ENCODE measurements at regions not wholly inside any gene's neighbourhood (a gene's known extent, or its start where the extent isn't known, plus 50 kb on each side); places are given as distances from the start of the nearest gene placed in this dataset.
A peak's percentile ranks its signal among the peaks of the same experiment; 100 is the strongest.
"Not testable (repeated sequence)": the region's sequence is repeated elsewhere in the genome, so short reads cannot be mapped to it uniquely, and the experiment has no call there.

DNA sequence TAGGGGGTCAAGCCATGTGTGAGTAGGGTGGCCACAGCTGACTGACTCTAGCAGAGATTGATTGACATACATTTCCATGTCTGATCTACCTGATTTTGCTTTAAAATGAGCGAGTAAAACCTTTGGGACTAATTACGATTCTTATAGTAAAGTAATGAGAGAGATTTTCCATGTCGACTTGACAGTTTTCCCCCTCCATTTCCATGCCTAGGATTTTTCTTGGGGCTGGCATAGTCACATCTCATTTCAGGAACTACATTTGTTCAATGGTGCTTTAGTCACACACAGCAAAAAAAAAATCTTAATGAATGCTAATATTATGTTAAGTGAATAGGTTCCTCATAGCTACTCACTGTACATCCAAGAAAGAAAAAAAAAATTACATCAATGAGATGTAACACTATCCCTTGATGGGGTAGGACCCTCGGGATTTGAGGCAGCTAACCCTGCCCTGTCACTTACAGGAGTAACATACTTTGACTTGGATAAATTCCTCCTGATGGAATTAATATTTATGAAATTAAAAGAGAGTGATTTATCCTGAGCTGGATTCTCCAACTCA is 690.9 kb downstream of the TDRD15 start:
- no peak for DNase-seq

DNA sequence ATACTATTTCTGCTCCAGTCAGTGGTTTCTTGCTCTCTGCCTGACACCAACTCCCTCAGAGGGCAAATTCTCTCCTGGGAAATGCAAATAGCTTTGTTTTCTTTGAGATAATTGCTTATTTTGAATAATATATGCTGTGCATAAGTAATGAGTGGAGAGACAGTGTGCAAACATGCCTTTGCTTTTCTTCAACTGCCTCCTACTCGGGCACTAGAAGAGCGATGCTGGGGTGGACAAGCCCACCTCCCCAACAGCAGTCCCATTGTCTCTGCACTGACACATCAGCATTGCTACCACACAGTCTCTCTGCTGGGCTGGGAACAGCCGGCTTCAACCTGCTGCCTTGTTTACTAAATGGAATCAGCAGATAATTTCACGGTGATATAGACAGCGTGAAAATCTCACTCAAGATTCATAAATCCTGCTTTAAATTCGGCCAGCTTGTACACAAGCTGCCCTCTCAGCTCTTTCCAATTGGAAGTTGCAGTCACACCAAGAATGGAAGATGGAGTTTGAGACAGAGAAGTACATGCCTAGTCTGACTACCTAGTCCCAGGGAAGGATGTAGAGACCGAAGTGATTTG is 694.5 kb downstream of the TDRD15 start:
- no peak for DNase-seq

DNA sequence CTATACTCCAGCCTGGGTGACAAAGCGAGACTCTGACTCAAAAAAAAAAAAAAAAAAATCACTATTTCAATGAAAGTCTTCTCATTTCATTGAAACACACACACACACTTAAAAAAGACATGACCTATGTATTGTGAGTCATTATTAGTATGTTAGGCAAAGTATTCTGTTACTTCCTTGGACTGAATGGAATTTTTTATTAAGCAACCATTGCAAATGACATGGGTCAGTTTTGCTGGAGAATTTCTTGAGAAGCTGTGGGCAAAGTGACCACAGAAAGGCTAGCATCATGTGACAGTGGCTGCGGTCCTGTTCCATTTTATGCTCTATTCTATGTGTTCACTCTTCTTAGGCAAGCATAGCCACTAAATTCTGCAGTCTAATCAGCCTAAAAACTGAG is 695.7 kb downstream of the TDRD15 start:
- no peak for DNase-seq

DNA sequence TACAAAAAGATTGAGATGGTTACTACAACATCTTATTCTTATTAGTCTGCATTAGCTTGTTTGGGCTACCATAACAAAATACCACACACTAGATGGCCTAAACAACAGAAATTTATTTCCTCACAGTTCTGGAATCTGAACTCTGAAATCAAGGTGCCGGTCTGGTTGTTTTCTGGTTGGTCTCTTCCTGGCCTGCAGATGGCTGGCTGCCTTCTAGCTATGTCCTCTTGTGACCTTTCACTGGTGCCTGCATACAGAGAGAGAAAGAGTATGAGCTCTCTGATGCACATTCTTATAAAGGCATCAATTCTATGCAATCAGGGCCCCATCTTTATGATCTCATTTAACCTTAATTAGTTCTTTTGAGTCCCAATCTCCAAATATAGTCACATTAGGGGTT is 696.5 kb downstream of the TDRD15 start:
- DNase-seq: peak; percentile 23

DNA sequence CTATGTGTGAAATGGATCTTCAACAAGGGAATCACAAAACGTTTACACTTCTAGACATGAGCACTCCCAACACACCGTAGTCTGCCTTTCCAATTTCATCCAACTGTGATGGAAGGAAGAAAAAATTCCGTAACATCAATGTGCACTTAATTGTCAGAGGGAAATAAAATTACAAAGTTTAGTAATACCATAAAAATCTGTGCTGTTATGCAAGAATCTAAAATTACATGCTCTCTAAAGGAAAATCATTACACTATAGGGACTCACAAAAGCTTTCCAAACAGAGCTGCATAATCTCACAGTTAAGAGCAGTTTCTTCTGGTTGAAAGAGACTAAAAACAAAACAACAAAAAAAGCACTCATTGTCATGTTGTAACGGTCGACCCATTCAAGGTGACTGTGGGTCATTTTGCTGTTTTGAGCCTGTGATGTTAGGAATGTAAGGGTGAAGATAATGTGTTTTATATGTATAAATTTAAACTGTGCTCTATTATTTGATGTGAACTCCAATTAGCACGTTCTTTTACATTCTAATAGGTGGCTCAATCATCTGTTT is 698.0 kb downstream of the TDRD15 start:
- DNase-seq: no peak

DNA sequence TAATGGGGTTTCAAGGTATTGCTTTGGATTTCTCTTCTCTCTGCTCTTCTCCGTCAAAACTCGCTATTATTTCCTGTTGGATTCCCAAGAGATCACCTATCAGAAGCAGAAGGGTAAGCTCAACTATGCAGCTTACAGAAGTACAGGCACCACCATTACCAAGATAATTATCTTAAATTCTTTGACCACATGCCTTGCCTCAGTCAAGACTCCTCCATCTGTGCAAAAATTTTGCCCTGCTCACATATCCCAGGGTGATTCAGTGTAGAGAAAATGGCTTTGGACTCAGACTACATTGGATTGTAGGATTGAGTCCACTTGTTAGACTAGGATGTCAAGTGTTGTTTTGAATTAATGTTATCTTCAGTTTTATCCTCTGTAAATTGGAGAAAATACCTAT is 698.7 kb downstream of the TDRD15 start:
- DNase-seq: peak; percentile 73

- DNase-seq: no peak
Measured at GRCh38 chr2:21833767-21834166, 710.0 kb downstream of the TDRD15 start.

- DNase-seq: no peak
Measured at GRCh38 chr2:21836261-21836660, 712.5 kb downstream of the TDRD15 start.

- no peak for DNase-seq
Measured at GRCh38 chr2:21836719-21837118, 713.0 kb downstream of the TDRD15 start.

DNA sequence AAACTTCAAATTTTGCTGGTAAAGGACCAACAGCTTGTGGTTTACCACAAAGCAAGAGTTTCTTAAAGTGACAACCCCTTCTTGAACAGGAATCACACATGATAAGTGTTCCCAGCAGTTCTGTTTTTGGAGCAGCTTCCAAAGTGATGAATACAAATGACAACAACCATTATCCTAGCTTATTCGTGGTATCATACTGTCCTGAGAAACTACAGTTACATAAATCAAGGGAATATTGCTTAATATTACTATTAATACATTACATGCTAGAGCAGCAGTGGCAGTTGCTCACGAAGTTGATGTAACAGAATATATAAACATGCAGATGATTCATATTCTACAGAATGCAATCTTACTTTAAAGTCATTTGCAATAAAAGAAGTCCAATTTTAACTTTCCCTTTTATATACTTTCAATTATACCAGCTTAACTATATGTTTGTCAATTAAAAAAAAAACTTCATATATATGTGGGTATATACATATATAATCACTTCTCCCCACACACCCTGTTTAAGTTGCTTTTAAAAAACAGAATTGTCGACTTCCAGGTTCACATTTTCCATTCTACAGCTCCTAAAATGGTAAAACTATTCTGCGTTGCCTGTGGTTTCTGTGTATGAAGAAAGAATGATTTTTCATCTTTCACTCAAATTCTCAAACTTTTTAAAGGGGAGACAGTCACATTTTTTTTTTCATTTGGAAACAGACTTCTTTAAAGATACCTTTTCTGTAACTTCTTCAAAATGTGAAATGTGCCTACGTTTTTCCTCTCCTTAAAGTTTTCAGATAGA is 713.6 kb downstream of the TDRD15 start:
- DNase-seq: no peak

- no peak for DNase-seq
Measured at GRCh38 chr2:21841341-21841740, 717.6 kb downstream of the TDRD15 start.

- DNase-seq: not testable (repeated sequence)
Measured at GRCh38 chr2:21850367-21850766, 726.6 kb downstream of the TDRD15 start.

GRCh38 chr2:21854938-21855337 is 731.2 kb downstream of the TDRD15 start:
- no peak for DNase-seq

- no peak for DNase-seq
Measured at GRCh38 chr2:21856708-21857107, 732.9 kb downstream of the TDRD15 start.

DNA sequence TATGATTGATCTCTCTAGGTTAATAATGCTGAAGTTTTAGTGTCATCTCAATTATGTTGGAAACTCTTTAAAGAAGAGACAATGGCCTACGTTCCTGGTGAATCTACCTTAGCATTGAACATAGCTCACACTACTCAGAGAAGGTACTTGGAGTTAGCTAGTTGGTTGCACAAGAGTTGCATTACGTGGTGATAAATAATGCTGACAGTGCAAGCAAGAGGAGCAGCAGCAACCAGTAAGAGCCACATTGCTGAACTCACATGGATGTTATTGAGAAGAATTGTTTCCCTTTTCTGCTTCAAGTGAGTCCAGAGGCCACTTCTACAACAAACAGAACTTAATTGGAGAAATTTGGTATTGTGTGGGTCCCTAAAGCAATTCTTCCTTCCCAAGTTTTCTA is 737.1 kb downstream of the TDRD15 start:
- DNase-seq: no peak

DNA sequence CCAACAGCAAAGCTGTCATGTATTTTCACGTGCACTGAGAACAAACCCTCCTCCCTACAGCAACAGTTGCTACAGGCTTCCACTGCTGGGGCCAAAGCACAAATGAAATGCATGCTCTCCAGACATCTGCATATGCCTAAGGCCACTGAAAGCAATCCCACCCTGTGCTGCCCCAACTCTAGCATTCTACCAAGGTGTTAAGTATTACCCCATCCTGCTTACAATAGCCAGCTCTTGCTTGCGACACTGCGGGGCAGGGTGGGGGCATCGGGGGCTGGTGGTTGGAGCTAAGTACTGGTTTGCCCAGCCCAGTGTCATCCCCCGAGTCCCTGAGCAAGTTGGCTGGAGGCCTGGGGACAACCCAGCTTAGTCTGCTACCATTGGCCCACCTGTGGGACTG is 742.5 kb downstream of the TDRD15 start:
- no peak for DNase-seq

DNA sequence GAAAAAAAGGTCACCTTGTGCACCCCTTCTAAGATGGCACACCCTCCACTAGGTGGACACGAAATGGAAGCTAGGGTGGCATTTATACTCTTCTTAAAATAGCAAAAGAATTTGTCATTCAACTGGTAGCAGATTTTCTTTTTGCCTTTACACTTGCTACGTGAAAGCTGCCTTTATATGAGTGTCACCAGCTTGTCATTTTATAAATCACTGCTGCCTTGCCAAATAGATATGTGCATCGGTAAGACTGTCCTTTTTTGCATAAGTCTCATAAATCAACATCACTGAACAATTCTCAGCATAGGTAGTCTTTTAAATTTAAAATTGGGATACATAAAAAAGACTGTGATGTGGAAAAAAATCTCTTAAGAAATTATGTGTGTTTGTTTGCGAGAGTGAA is 764.1 kb downstream of the TDRD15 start:
- DNase-seq: no peak

GRCh38 chr2:21890041-21890440 is 766.3 kb downstream of the TDRD15 start:
- no peak for DNase-seq

DNA sequence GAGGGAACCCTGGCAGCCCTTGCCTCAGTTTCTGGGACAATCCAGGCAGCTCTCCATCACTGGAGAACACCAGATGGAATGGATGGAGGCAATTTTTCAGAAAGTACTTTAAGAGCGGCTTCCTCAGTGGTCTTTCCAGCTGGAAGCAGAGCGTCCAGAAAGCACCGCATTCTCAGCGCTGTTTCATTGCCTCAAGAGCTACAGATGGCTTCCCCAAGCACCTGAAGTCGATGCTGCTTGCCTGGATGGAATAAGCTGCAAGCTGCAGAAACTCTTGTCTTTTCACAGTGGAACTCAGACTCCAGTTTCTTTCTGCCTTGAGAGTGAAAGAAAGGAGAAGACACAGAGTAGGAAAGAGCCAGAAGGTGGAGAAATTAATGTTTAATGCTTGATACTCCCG is 766.9 kb downstream of the TDRD15 start:
- DNase-seq: no peak

DNA sequence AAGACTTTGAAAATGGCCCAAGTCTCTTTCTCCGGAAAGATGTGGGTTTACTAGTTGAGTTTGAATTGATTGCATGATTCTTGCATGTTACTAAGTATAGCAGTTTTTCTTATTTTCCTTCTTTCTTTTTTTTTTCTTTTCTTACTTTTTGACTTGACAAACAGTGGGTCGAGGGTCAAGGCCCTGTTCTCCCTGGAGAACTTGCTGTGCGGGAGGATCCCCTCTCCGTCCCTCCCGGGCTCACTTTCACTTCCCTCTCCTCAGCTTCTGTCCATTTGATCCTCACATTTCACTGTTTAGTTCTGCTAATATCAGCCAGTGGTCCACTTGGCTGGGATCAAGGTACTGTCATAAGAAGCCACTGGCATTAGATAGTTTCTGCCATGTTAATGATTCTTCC is 767.4 kb downstream of the TDRD15 start:
- DNase-seq: no peak

DNA sequence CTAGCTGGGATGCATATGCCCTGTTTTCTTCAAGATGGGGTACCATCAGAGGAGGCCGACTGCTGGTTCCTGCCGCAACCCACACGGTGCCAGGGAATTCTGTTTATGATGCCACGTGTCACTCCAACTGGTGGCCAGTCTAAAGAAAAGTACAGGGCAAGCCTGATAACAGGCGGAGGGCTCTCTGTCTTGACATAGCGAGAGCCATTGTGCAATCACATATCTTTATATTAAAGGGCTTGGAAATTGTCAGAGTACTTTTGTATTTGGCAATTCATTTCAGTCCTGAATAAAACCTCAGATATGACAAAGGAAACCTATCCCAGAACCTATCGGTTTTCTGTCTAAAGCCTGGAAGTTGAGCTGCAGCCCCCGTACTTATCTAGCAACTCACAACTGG is 768.4 kb downstream of the TDRD15 start:
- DNase-seq: no peak

DNA sequence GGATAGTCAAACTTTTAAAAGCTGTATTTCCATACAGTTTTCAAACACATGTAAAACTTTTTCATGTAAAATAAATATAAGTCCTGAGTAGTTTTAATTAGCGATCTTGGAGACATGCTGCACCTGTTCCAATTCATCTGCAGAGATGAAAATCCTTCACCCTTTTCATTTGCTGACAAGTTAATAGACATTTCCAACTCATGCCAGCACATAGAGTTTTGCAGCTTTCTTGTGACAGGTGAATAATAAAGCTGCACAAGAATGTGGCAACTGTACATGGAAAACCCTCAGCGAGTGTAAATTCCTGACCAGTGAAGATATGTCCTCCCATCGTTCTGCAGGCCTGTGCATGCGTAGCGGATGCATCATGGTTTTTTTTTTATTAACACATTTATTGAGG is 771.4 kb downstream of the TDRD15 start:
- no peak for DNase-seq

DNA sequence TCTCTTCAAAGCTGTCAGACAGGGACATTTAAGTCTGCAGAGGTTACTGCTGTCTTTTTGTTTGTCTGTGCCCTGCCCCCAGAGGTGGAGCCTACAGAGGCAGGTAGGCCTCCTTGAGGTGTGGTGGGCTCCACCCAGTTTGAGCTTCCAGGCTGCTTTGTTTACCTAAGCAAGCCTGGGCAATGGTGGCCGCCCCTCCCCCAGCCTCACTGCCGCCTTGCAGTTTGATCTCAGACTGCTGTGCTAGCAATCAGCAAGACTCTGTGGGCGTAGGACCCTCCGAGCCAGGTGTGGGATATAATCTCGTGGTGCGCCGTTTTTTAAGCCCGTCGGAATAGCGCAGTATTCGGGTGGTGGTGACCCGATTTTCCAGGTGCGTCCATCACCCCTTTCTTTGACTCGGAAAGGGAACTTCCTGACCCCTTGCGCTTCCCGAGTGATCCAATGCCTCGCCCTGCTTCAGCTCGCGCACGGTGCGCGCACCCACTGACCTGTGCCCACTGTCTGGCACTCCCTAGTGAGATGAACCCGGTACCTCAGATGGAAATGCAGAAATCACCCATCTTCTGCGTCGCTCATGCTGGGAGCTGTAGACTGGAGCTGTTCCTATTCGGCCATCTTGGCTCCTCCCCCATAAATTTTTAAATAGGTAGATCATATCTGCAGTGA is 785.1 kb downstream of the TDRD15 start:
- DNase-seq: not testable (repeated sequence)
